PFSK-1 (cell line): ENCODE measurements at regions not wholly inside any gene's neighbourhood (a gene's known extent, or its start where the extent isn't known, plus 50 kb on each side); places are given as distances from the start of the nearest gene placed in this dataset.

Experiments
- FOXP2 ChIP-seq: optimal IDR thresholded peaks from 2 replicates; pipeline ENCODE3; 2011; ENCODE audit warnings: borderline replicate concordance, control low read depth, inconsistent platforms; ENCODE audit not compliant: insufficient read depth; ENCODE audit errors: extremely low read length, extremely low read depth
- POLR2AphosphoS5 ChIP-seq: IDR thresholded peaks from 2 replicates; pipeline ENCODE4 v1.6.1; 2012; ENCODE audit warnings: low read depth, mild to moderate bottlenecking, control low read depth, low read length, moderate library complexity
- SIN3A ChIP-seq: IDR thresholded peaks from 2 replicates; pipeline ENCODE4 v1.6.1; 2012; ENCODE audit warnings: mild to moderate bottlenecking, low read length, moderate library complexity, borderline replicate concordance; ENCODE audit not compliant: insufficient read depth
- TAF1 ChIP-seq: IDR thresholded peaks from 2 replicates; pipeline ENCODE4 v1.6.1; 2012; ENCODE audit warnings: low read length, control low read depth, borderline replicate concordance; ENCODE audit not compliant: insufficient read depth
- TF ChIP-seq, protein P1 (sequence below), 2 experiments: IDR thresholded peaks; 2 replicates each; pipeline versions ENCODE4 v1.6.1 to v1.8.0; 2011 to 2012; ENCODE audit warnings: low read depth in 2 of 2, low read length in 2 of 2, control low read depth in 1 of 2, inconsistent platforms in 1 of 2, mild to moderate bottlenecking in 1 of 2, moderate library complexity in 1 of 2; ENCODE audit not compliant: insufficient read depth in 1 of 2

DNA sequence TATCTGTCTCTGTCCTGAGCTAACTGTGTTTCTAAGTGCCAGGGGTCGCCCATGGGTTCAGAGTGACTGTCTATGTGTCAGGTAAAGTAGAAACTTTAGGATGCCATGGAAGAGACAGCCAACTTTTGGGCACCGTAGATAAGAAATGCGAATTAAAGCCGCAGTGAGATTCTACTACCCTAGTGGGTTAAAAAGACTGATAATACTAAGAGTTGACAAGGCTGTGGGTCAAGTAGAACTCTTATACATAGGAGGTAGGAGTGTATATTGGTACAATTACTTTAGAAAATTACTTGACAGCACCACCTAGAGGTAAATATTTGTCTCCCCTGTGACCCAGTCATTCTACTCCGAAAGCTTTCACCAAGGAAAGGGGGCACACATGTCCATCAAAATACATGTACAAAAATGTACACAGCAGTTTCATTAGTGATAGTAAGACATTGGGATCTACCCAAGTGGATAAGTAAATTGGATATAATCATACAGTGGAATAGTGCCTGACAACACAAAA, 371.3 kb downstream of the SLC4A3 start:
- no peak for TF ChIP-seq POLR2AphosphoS5
- TF ChIP-seq SIN3A, result no peak
- no peak for TF ChIP-seq FOXP2
- TF ChIP-seq, protein P1, sequence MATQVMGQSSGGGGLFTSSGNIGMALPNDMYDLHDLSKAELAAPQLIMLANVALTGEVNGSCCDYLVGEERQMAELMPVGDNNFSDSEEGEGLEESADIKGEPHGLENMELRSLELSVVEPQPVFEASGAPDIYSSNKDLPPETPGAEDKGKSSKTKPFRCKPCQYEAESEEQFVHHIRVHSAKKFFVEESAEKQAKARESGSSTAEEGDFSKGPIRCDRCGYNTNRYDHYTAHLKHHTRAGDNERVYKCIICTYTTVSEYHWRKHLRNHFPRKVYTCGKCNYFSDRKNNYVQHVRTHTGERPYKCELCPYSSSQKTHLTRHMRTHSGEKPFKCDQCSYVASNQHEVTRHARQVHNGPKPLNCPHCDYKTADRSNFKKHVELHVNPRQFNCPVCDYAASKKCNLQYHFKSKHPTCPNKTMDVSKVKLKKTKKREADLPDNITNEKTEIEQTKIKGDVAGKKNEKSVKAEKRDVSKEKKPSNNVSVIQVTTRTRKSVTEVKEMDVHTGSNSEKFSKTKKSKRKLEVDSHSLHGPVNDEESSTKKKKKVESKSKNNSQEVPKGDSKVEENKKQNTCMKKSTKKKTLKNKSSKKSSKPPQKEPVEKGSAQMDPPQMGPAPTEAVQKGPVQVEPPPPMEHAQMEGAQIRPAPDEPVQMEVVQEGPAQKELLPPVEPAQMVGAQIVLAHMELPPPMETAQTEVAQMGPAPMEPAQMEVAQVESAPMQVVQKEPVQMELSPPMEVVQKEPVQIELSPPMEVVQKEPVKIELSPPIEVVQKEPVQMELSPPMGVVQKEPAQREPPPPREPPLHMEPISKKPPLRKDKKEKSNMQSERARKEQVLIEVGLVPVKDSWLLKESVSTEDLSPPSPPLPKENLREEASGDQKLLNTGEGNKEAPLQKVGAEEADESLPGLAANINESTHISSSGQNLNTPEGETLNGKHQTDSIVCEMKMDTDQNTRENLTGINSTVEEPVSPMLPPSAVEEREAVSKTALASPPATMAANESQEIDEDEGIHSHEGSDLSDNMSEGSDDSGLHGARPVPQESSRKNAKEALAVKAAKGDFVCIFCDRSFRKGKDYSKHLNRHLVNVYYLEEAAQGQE (IDR thresholded peaks at IDR 0.05; ENCODE audit: insufficient read depth in 1 of 2, low read depth in 2 of 2, low read length in 2 of 2), result no peak
- TF ChIP-seq TAF1, result no peak

DNA sequence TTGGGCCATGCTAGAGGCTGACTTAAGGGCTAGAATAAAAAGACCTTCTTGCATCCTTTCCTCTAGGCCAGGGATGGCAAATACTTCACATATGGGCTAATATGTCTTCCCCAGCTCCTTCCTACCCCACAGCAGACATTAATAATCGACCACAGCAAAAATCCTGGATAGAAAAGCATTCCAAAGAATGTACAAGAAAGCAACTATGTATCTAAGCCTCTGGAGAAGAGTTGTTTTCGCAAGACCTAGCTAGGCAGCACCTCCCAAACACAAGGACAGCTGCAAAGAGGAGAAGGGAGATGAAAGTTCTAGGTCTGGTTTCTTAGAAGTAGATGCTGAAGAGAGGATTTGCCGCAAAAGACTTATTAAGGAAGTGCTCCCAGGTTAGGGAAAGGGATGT, 372.6 kb downstream of the SLC4A3 start:
- TF ChIP-seq TAF1 (no peak), POLR2AphosphoS5 (no peak), SIN3A (no peak), FOXP2 (no peak)
- TF ChIP-seq, protein P1 (IDR thresholded peaks at IDR 0.05; ENCODE audit: insufficient read depth in 1 of 2, low read depth in 2 of 2, low read length in 2 of 2), result no peak

DNA sequence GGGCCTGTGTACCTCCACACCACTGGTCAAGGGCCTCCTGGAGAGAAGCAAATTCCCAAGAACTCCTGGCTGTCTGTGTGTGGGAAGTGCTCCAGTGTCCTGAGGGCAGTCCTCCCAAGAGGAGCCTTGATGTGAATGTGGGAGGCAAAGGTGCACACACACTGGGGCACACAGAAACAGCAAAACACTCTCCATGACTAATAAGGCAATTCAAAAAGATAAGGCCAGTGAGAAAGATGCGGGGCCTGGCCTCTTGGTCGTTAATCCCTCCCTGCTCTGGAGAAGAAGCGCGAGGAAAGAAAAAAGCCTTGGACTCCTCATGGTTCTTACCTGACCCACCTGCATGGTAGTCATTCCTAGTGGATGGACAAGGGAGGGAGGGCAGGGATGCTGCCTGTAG, 373.2 kb downstream of the SLC4A3 start:
- TF ChIP-seq SIN3A, result no peak
- TF ChIP-seq, protein P1 (IDR thresholded peaks at IDR 0.05; ENCODE audit: insufficient read depth in 1 of 2, low read depth in 2 of 2, low read length in 2 of 2), result no peak
- no peak for TF ChIP-seq TAF1
- TF ChIP-seq FOXP2, result no peak
- TF ChIP-seq POLR2AphosphoS5, result no peak

DNA sequence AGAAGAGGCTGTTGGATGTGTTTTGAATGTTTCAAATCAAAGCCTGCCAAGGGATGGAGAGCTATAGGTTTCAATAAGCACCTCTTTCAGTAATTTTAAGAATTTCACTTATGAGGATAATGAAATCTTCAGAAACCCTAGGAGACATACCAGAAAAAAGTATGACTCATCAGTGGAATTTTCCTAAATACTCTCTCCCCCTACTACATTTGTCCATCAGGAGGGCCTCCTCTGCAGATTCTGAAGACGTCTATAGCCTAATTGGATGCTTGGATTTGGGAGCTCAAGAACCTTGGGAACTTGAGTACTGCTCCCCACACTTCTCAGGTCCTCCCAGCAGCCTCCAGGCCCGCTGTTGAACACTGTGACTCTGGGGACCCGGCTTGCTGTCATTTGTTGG, 374.3 kb downstream of the SLC4A3 start:
- TF ChIP-seq, protein P1 (IDR thresholded peaks at IDR 0.05; ENCODE audit: insufficient read depth in 1 of 2, low read depth in 2 of 2, low read length in 2 of 2), result no peak
- no peak for TF ChIP-seq POLR2AphosphoS5

DNA sequence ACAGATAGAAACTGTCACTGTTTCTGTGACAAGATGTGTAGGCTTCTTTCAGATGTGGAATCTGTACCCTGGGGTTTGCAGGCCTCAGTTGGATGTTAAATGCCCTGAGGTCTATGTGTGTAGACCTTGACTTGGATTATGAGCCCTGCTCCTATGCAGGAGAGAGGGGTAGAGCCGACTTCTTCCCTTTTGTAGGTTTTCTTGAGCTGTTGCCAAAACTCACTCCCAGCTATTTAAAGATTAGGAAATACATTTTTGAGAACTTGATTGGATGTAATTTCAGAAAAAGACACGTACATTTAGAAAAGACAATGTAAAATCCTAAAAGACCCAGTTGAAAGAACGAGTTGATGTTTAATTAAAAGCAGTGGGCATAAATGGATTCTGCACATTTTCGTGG, 374.8 kb downstream of the SLC4A3 start:
- no peak for TF ChIP-seq POLR2AphosphoS5
